ENCODE measurements at regions not wholly inside any gene's neighbourhood (a gene's known extent, or its start where the extent isn't known, plus 50 kb on each side); places are given as distances from the start of the nearest gene placed in this dataset.
A peak's percentile ranks its signal among the peaks of the same experiment; 100 is the strongest.

GRCh38 chr9:85264695-85265094 is 477.1 kb downstream of the AGTPBP1 start:
- H3K4me3 ChIP-seq (ENCODE audit: low read length) = no peak overlapping the region
- H2AFZ ChIP-seq (ENCODE audit: low read depth, low read length) = no peak overlapping the region
- H3F3A ChIP-seq (ENCODE audit: insufficient read depth, low read length, poor library complexity, severe bottlenecking) = no peaks in the 10 kb centered on the region
- no peak overlapping the region for H3K4me2 ChIP-seq (ENCODE audit: low read length)
- no peaks in the 10 kb centered on the region for H3K9me2 ChIP-seq (ENCODE audit: insufficient read depth, low read length)
- H3K36me3 ChIP-seq (ENCODE audit: insufficient read depth, low read length) = no peaks in the 10 kb centered on the region
- TF ChIP-seq POLR2AphosphoS5 (IDR thresholded peaks at IDR 0.05) (peak; percentile 20), EP300 (conservative IDR thresholded peaks at IDR 0.05; ENCODE audit: poor library complexity, severe bottlenecking) (peak; percentile 24), EZH2 (IDR thresholded peaks at IDR 0.05; ENCODE audit: borderline replicate concordance, insufficient read depth, low read length, poor library complexity, severe bottlenecking) (no peak)
- H3K9me3 ChIP-seq (ENCODE audit: low read length) = no peaks in the 10 kb centered on the region
- H4K20me1 ChIP-seq (ENCODE audit: insufficient read depth) = no peaks in the 10 kb centered on the region
- H3K79me2 ChIP-seq (replicated peaks; ENCODE audit: insufficient read depth, low read length) = no peaks in the 10 kb centered on the region
- H3K9ac ChIP-seq (ENCODE audit: low read length) = no peak overlapping the region
- H3K27ac ChIP-seq (ENCODE audit: low read length) = no peak overlapping the region
- H3K27me3 ChIP-seq (ENCODE audit: insufficient read depth, low read depth, low read length) = no peaks in the 10 kb centered on the region

GRCh38 chr9:85263288-85263687 is 478.5 kb downstream of the AGTPBP1 start:
- no peaks in the 10 kb centered on the region for H3K27me3 ChIP-seq (ENCODE audit: insufficient read depth, low read depth, low read length)
- TF ChIP-seq EP300 (conservative IDR thresholded peaks at IDR 0.05; ENCODE audit: poor library complexity, severe bottlenecking) (no peak), REST (IDR thresholded peaks at IDR 0.05; ENCODE audit: borderline replicate concordance) (no peak), TAF1 (IDR thresholded peaks at IDR 0.05; ENCODE audit: low read depth) (no peak), MXI1 (conservative IDR thresholded peaks at IDR 0.05; ENCODE audit: poor library complexity, severe bottlenecking) (no peak), SMC3 (conservative IDR thresholded peaks at IDR 0.05; ENCODE audit: poor library complexity) (no peak)
- no peaks in the 10 kb centered on the region for H4K20me1 ChIP-seq (ENCODE audit: insufficient read depth)
- no peaks in the 10 kb centered on the region for H3K36me3 ChIP-seq (ENCODE audit: insufficient read depth, low read length)
- no peak overlapping the region for H3K9ac ChIP-seq (ENCODE audit: low read length)
- no peaks in the 10 kb centered on the region for H3K79me2 ChIP-seq (replicated peaks; ENCODE audit: insufficient read depth, low read length)
- no peak overlapping the region for H2AFZ ChIP-seq (ENCODE audit: low read depth, low read length)
- no peak overlapping the region for H3K27ac ChIP-seq (ENCODE audit: low read length)
- no peaks in the 10 kb centered on the region for H3K9me2 ChIP-seq (ENCODE audit: insufficient read depth, low read length)
- no peaks in the 10 kb centered on the region for H3K9me3 ChIP-seq (ENCODE audit: low read length)
- no peak overlapping the region for H3K4me3 ChIP-seq (ENCODE audit: low read length)
- no peak overlapping the region for H3K4me2 ChIP-seq (ENCODE audit: low read length)
- H3F3A ChIP-seq (ENCODE audit: insufficient read depth, low read length, poor library complexity, severe bottlenecking) = no peaks in the 10 kb centered on the region

DNA sequence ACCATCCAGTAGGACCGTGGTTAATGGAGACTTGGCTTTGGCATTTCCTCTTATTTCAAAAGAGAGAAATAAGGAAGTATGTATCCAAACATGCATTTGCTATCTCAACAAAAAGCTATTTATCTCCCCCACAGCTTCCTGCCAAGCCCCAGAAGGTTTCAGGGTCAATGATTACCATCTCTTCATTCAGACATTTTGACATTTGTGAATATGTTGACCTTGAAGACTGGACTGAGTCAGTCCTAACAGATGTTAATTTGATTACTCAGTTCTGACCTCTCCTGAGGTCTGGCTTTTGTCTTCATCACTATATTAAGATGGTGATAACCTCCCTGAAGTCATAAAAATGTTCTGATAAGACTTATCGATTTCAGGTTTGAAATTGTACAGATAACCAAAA is 479.4 kb downstream of the AGTPBP1 start:
- Histone ChIP-seq H3K4me2 (ENCODE audit: low read length) (no peak overlapping the region), H3K79me2 (replicated peaks; ENCODE audit: insufficient read depth, low read length) (no peaks in the 10 kb centered on the region), H3K9ac (ENCODE audit: low read length) (no peak overlapping the region), H3K27ac (ENCODE audit: low read length) (no peak overlapping the region), H3K27me3 (ENCODE audit: insufficient read depth, low read depth, low read length) (no peaks in the 10 kb centered on the region), H3K9me2 (ENCODE audit: insufficient read depth, low read length) (no peaks in the 10 kb centered on the region), H3F3A (ENCODE audit: insufficient read depth, low read length, poor library complexity, severe bottlenecking) (no peaks in the 10 kb centered on the region), H4K20me1 (ENCODE audit: insufficient read depth) (no peaks in the 10 kb centered on the region), H2AFZ (ENCODE audit: low read depth, low read length) (no peak overlapping the region), H3K9me3 (ENCODE audit: low read length) (no peaks in the 10 kb centered on the region), H3K36me3 (ENCODE audit: insufficient read depth, low read length) (no peaks in the 10 kb centered on the region), H3K4me3 (ENCODE audit: low read length) (no peak overlapping the region)
- TF ChIP-seq MXI1 (conservative IDR thresholded peaks at IDR 0.05; ENCODE audit: poor library complexity, severe bottlenecking) = no peak
- no peak for TF ChIP-seq RAD21 (conservative IDR thresholded peaks at IDR 0.05)
- TF ChIP-seq EZH2 (IDR thresholded peaks at IDR 0.05; ENCODE audit: borderline replicate concordance, insufficient read depth, low read length, poor library complexity, severe bottlenecking) = no peak
- no peak for TF ChIP-seq EP300 (conservative IDR thresholded peaks at IDR 0.05; ENCODE audit: poor library complexity, severe bottlenecking)
- TF ChIP-seq SMC3 (conservative IDR thresholded peaks at IDR 0.05; ENCODE audit: poor library complexity) = no peak
- TF ChIP-seq POLR2AphosphoS5 (IDR thresholded peaks at IDR 0.05) = no peak
- no peak for TF ChIP-seq REST (IDR thresholded peaks at IDR 0.05; ENCODE audit: borderline replicate concordance)
- no peak for TF ChIP-seq CTCF (IDR thresholded peaks at IDR 0.05; ENCODE audit: poor library complexity, severe bottlenecking)
